Cardiac fibroblast (primary cell): ENCODE measurements at regions not wholly inside any gene's neighbourhood (a gene's known extent, or its start where the extent isn't known, plus 50 kb on each side); places are given as distances from the start of the nearest gene placed in this dataset.

Source experiments
- DNase-seq, 2 donors: peaks; one replicate each; pipeline versions ENCODE4 v3.0.0 to v3.0.0-alpha.2; 2010; ENCODE audit warnings: low read depth in 2 of 2
- H3K4me3 ChIP-seq, 2 donors: replicated peaks in 1 of 2; 1 replicate in 1 of 2; 2 replicates in 1 of 2; pipeline ENCODE4 v1.5.1; 2011; ENCODE audit warnings: low read depth in 2 of 2, low read length in 2 of 2, mild to moderate bottlenecking in 2 of 2, moderate library complexity in 1 of 2
- CTCF ChIP-seq: IDR thresholded peaks from one replicate; pipeline ENCODE4 v1.5.1; 2011; ENCODE audit warnings: low read depth, mild to moderate bottlenecking, low read length, inconsistent platforms

DNA sequence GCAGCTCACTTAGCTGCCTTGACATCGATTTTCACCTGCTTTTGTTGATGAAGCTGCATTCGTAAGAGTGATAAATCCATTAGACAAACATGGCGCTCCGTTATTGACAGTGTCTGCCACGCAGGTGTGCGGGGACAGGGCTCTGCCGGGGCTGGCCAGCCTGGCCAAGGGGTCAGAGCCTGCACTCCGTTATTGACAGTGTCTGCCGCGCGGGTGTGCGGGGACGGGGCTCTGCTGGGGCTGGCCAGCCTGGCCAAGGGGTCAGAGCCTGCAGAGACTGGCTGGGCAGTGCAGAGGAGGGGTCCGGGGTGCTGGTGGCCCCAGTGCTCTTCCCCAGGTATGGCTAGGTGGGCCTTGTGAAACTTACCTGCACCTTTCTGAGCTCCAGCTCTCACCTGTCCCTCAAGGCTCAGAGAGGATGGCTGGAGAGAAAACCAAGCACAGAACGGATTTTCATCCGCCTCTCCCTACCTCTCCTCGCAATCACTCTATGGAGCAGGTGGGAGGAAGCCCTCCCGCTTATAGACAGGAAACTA, 101.6 kb upstream of the B3GAT1 start:
- TF ChIP-seq CTCF = no peak
- no peak overlapping the region for H3K4me3 ChIP-seq

DNA sequence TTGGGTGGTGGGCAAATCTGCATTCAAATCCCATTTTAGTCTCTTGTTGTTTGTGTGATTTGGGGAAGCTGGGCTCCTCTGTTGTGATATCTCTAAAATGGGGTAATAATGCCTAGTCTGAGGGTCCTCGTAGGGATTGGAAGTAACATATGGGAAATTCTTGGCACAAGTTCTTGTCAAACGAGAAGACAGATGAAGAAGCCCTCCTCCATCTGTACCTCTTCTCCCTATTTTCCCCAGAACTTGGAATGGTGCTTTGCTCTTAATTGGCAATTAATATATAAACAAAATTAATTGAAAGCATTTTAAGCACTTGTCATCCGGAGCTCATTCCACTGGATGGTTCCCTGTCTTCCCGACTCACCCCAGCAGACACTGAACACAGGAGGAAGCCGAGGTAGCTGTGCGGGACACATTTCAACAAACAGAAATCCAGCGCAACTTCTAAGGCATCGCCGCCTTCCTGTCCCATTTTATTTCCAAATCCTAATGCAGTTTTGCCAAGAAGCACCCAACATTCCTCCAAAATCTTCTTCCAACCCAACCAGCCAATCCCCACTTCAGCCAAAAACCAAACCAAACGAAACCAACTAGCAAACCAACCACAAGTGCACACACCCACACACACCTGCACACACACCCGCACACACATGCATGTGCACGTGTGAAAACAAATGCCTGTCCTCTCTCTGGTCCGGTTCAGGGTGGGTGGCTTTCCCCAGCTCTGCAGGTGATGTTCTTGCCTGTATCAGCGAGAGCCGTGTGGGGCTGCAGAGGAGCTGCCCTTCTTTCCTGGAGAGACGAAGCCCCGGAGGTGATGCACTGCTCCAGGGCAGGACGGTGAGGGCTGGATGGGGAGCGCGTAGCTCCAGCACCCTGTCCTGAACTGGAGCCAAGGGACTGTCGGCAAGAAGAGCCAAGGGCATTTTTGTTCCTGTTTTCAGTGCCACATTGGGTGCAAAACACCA, 100.8 kb upstream of the B3GAT1 start:
- no peak overlapping the region for H3K4me3 ChIP-seq
- no peak for DNase-seq
- no peak for TF ChIP-seq CTCF

More for the DNA sequence above, 101.6 kb upstream of the B3GAT1 start:
- no peak for DNase-seq

- no peak for DNase-seq
- H3K4me3 ChIP-seq = no peak overlapping the region
- TF ChIP-seq CTCF = no peak
Observed at GRCh38 chr11:134512061-134512460, 100.0 kb upstream of the B3GAT1 start.

DNA sequence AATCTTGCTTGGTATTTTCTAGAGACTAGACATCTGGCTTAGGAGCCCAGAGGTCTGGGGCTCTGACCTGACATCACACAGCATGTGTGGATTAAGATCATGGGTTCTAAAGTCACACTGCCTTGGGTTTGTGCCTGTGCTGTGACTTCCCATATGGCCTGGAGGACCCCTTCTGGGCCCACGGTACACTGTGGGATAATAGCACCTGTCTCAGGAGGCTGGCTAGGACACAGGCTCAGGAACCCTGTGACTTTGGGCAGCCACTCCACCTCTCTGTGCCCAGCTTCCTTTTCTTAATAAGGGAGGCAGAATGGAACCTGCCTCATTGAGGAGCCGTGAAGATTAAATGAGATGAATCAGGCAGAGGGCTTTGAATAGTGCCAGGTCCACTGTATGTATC, 99.2 kb upstream of the B3GAT1 start:
- no peak for DNase-seq
- no peak for TF ChIP-seq CTCF
- no peak overlapping the region for H3K4me3 ChIP-seq

DNA sequence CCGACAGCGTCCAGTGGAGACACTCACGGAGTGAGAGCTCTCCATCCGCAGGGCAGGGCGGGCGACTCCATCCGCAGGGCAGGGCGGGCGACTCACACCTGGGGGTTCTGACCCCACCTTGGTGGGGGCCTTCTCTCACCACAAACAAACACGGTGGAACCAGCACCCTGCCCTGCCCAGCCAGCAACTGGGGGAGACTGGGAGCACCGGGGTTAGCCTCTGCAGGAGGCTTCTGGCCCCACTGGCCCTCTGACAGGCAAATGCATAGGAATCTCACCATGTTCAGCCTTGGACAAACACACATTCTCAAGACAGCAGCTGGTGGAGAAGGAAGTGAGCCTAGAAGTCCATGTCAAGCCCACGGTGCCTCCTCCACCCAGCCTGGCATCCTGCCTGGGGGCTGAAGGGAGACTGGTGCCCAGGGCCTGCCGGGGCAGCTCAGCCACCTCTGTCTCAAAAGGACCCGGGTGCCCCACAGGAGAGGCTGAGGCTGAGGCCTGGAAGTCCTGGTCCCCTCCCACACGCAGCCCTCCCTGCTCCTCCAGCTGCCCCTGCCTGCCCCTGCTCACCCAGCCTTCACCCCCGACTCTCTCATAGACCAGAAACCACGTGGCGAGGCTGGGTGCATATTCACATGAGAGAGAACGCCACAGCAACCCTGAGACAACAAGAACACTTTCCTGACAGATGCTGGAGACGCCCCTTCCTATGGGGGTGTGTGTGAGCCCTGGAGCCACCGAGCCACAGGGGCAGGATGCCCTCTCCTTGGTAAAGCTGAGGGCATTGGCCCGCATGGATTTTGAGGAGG, 98.4 kb upstream of the B3GAT1 start:
- TF ChIP-seq CTCF = no peak
- DNase-seq = no peak
- no peak overlapping the region for H3K4me3 ChIP-seq

DNA sequence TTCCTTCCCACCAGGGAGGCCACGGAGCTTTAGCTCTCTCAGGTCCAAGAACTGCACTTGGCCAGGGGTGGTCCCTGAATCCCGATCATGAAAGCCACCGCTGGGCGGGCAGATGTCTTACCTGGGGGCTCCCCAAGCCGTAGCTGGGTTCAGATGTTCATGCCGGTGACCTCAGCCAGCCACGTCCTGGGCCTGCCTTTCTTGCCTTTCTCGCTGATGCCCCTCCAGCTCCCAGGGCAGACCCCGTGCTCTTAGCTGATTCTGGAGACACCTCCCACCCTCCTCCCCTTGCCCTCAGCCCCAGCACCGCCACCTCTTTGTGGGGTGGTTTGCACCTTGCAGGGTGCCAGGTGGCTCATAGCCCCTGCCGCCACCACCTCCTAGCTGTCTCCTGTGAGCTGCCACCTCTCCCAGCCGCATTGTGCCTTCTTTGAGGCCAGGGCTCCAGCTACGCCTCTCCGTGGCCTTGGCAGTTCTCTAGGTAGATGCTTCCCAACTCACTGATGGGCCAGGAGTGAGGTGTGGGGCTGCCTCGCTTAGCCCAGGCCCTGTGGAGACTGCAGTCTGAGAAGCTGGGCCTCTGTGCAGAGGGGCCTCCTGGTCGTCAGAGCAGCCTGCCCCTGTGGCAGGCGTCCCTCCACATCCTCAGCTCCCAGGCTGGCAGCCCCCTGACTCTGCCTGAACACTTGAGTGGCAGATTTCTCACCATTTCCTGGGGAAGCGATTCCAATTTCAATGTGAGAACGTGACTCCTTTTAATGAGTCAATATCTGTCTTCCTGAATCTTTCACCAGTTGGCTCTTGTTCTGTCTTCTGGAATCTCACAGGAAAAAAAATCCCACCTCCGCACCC, 97.6 kb upstream of the B3GAT1 start:
- no peak overlapping the region for H3K4me3 ChIP-seq
- no peak for DNase-seq
- TF ChIP-seq CTCF = no peak
